GM12892 (cell line): ENCODE measurements at regions not wholly inside any gene's neighbourhood (a gene's known extent, or its start where the extent isn't known, plus 50 kb on each side); places are given as distances from the start of the nearest gene placed in this dataset.
A peak's percentile ranks its signal among the peaks of the same experiment; 100 is the strongest.

Experiments
- DNase-seq: peaks from one replicate; pipeline ENCODE4 v3.0.0; 2011; ENCODE audit not compliant: insufficient read length
- FAIRE-seq: peaks from 2 replicates; lab custom pipeline; 2011; peaks lifted over from hg19 to GRCh38; lab: Jason Lieb, UNC
- POLR2A ChIP-seq: IDR thresholded peaks from 2 replicates; pipeline ENCODE4 v1.6.1; 2011; ENCODE audit warnings: low read depth, low read length, control low read depth
- POLR2AphosphoS5 ChIP-seq: IDR thresholded peaks from 2 replicates; pipeline ENCODE4 v1.6.1; 2011; ENCODE audit warnings: low read depth, low read length, control low read depth
- TAF1 ChIP-seq: IDR thresholded peaks from 2 replicates; pipeline ENCODE4 v1.6.1; 2011; ENCODE audit warnings: low read depth, mild to moderate bottlenecking, control low read depth, low read length, borderline replicate concordance

DNA sequence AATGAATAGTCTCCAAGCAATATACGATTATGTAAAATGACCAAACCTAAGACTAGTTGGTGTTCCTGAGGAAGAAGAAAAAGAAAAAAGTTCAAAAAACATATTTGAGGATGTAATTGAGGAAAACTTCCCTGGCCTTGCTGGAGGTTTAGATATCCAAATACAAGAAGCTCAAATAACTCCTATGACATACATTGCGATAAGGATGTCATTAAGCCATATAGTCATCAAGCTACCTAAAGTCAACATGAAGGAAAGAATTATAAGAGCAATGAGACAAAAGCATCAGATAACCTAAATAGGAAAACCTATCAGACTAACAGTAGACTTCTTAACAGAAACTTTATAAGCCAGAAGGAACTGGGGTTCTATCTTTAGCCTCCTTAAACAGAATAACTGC lies 231.1 kb downstream of the TUSC7 start:
- DNase-seq, result no peak
- no peak for TF ChIP-seq POLR2AphosphoS5
- TF ChIP-seq TAF1, result no peak
- no peak for TF ChIP-seq POLR2A
- FAIRE-seq, result no peak

DNA sequence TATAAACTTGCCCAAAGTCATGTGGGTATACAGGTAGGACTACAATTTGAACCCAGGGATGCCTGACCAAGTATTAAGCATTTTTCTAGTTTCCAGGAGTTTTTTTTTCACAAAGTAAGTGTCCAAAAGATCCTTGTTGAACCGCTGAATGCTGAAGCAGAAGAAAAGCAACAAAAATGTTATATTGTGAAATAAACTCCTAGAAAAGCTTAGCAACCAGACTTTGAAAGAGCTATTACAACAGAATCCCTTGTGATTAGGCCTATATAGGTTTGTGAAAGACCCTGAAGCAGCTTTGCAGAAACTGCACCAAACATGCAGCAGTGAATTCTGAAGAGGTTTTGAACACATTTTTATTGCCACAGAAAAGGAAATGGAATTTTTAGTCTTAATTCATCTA lies 236.8 kb downstream of the TUSC7 start:
- FAIRE-seq, result no peak

DNA sequence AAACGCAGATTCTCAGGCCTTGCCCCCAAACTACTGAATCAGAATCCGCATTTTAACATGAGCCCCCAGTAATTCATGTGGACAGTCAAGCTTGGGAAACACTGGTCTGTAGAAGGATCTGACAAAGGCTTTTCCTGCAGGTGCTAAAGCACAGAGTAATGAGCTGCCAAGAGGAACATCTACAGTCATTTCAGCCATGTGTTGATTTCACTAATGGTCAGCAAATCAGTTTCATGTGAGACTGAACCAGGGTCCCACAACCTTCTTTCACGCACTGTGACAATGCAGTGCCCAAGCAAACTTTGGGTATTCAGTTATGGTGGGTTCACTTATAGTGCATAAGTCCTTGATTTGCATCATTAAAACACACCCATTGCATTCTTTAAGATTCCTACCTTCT lies 237.6 kb downstream of the TUSC7 start:
- peak; percentile 53 for FAIRE-seq
- DNase-seq, result no peak
- no peak for TF ChIP-seq POLR2A
- TF ChIP-seq TAF1, result no peak
- no peak for TF ChIP-seq POLR2AphosphoS5

More for the DNA sequence above, 236.8 kb downstream of the TUSC7 start:
- no peak for TF ChIP-seq POLR2AphosphoS5
- no peak for DNase-seq

DNA sequence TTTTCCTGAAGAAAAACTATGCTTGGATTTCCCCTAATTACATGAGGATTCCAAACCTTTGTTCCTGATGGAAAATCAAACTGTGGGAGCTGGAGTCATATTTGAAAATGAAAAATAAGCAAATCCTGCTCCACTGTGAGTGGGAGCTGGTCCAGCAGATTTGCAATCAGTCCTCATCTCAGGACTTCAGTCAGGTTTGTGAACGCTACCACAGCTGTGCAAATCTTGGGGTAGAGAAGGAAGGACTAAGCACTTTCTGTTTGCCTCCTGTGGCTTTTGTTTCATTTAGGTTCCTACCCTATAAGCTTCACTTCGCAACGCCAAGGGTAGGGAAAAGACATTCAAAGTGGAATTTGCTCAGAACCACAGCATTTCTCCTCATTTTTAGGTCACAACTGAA lies 238.2 kb downstream of the TUSC7 start:
- TF ChIP-seq POLR2A (no peak), TAF1 (no peak), POLR2AphosphoS5 (no peak)

DNA sequence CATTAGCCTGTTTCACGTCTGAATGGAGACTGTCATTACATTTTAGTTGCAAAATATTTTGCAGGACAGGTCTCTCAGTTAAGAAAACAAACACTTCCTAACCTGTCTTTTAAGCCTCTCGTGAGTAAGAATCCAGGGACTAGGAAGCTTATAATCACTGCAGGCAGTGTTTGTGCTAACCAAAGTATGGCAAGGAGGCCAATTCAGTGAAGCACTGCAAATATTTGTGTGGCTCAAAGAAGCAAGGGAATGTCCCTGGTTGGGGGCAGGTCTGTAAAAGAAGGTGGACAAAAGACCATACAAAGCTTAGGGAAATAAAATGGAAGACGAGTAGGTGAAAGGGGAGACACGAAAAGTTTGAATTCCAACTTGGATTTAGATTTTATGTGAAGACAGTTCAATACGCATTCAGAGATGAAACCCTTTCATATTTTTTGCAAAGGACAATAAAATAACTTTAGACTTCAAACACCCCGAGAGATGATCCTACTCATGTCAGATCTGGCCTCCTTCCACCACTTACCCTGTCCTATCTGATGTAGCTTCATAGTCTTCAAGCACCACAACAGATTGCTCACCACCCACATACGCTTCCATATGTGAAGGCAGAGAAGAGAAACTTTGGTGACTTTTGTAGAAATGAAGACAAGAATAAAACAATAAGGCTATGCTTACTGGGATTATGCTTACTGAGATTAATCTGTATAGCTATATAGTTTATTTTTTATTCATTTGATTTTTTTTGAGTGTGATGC lies 240.9 kb downstream of the TUSC7 start:
- DNase-seq (no peak), FAIRE-seq (no peak)
- TF ChIP-seq TAF1, result no peak
- TF ChIP-seq POLR2A, result no peak
- TF ChIP-seq POLR2AphosphoS5, result no peak

More for the DNA sequence above, 238.2 kb downstream of the TUSC7 start:
- peak; percentile 78 for FAIRE-seq
- no peak for DNase-seq

DNA sequence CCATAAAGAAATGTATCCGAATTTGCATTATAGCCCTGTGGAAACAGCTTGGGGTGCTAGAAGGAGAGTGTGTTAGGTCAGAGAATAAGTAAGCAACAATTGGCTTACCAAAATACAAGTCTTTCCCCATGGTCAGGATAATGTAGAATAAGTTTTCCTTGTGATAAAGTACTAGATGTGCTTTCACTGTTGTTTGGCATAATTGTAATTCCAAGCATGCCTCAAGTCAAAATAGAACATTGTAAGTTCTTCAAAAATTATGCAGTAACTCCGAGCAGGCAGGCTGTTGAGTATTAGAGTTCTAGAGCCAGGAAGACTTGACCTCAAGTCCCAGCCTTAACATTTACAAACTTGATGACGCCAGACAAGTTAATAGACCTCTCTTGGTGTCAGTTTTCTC lies 242.0 kb downstream of the TUSC7 start:
- FAIRE-seq (no peak), DNase-seq (no peak)
- TF ChIP-seq POLR2AphosphoS5 (no peak), POLR2A (no peak), TAF1 (no peak)

DNA sequence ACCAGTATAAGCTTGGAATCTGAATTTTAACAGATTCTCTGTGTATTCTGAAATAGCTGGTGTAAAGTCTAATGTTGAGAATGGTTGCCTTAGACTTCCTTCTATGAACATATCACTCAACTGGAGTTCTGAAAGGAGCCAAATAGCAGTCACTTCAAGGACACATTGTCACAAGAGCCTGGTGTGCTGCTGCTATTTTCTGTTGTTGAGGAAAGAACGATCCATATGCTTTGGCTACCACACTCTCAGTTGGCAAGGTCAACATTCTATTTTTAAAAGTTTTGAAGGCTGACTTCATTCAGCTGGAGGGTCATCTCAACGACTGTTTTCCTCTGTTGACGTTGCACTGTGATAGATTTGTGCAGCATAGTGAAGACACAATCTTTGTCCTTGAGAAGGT lies 248.7 kb downstream of the TUSC7 start:
- TF ChIP-seq POLR2A, result no peak
- no peak for TF ChIP-seq POLR2AphosphoS5
- no peak for TF ChIP-seq TAF1
- no peak for FAIRE-seq
- no peak for DNase-seq

DNA sequence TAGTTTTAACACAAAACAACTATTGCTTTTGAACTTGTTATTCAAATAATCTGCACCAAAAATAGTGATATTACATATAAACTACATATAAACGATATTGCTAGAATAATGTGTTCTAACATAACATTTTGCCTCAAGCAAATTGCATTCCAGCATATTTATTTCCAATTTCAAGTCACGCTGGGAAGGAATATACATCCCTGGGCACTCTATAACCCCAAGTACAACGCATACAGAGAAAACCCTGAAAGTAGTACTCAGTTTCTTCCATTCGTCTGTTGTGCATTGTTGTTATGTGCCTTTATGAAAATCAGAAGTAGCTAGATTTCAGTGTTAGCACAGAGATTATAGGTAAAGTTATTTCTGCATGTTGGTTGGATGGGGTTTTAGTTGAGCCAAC lies 251.5 kb downstream of the TUSC7 start:
- DNase-seq, result no peak
- FAIRE-seq, result no peak
- TF ChIP-seq POLR2AphosphoS5 (no peak), TAF1 (no peak), POLR2A (no peak)

DNA sequence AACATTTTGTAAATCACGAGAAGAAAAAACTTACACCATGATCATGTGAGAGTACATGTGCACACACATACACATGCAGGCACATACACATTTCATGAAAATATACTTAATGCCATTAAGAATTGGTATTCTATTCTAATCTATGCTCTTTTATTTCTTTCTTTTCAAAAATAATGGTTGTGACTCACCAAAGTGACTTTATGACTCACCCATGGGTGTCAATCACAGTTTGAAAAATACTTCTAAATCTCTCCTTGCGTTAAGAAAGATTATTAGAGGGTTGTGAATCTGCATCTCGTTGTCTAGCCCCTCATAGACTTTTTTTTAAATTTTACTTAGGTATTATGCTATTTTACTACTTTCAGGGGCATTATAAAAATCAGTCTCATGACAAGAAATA lies 254.2 kb downstream of the TUSC7 start:
- DNase-seq (no peak), FAIRE-seq (no peak)
- TF ChIP-seq TAF1 (no peak), POLR2A (no peak), POLR2AphosphoS5 (no peak)

DNA sequence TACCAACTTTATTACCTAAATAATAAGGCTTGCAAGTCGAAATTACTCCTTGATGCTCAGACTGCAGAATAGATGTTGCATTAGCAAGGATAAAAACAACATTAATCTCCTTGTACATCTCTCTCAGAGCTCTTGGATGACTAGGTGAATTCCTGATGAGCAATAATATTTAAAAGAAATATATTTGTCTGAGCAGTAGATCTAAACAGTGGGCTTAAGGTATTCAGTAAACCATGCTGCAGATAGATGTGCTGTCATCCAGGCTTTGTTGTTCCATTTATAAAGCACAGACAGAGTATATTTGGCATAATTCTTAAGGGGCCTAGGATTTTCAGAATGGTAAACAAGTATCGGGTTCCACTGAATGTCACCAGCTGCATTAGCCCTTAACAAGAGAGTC lies 257.1 kb downstream of the TUSC7 start:
- TF ChIP-seq POLR2AphosphoS5 (no peak), TAF1 (no peak)
- FAIRE-seq, result no peak
- DNase-seq, result no peak

DNA sequence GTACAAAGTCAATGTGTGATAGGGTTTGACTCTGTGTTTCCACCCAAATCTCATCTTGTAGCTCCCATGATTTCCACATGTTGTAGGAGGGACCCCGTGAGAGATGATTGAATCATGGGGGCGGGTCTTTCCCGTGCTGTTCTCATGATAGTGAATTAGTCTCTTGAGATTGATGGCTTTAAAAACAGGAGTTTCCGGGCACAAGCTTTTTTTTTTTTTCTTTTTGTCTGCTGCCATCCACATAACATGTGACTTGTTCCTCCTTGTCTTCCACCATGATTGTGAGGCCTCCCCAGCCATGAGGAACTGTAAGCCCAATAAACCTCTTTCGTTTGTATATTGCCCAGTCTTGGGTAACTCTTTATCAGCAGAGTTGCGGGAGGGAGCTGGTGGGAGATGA lies 259.6 kb downstream of the TUSC7 start:
- FAIRE-seq, result no peak
- no peak for DNase-seq
- TF ChIP-seq TAF1 (no peak), POLR2AphosphoS5 (no peak), POLR2A (no peak)

DNA sequence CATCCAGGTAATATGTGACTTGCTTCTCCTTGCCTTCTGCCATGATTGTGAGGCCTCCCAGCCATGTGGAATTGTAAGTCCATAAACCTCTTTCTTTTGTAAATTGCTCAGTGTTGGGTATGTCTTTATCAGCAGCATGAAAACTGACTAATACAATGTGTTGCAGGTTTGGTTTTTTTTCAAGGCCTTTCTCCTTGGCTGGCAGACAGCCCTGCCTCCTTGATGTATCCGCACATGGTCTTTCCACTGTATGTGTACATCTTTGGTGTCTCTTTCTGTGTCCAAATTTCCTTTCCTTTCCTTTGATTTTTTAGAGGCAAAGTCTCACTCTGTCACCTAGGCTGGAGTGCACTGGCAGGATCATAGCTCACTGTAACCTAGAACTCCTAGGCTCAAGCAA lies 260.1 kb downstream of the TUSC7 start:
- TF ChIP-seq TAF1 (no peak), POLR2A (no peak), POLR2AphosphoS5 (no peak)
- FAIRE-seq, result no peak
- DNase-seq, result no peak

DNA sequence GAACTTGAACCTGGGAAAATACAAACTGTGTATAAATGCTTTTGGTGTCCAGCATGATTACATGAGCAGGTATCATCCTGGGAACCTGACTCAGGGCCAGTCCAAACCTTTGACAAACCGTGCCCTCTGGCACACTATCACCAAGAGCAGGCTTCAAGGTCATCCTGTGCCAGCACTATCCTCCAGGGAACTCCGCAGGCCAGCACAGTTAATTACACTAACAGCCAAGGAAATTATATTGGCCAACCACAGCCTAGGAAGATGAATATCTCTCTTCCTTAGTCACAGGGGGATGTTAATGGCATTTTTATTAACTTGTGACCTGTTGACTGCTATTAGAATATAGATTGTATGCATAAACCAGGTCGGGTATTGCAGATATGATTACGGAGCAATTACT lies 262.0 kb downstream of the TUSC7 start:
- DNase-seq (no peak), FAIRE-seq (no peak)
- TF ChIP-seq POLR2AphosphoS5 (no peak), POLR2A (no peak), TAF1 (no peak)
